Activated T-cell treated with anti-CD3 and anti-CD28 coated beads, Interleukin-2, amount 50 U/mL, for 48 hours (primary cell): ENCODE measurements at regions not wholly inside any gene's neighbourhood (a gene's known extent, or its start where the extent isn't known, plus 50 kb on each side); places are given as distances from the start of the nearest gene placed in this dataset.
"Not testable (repeated sequence)": the region's sequence is repeated elsewhere in the genome, so short reads cannot be mapped to it uniquely, and the experiment has no call there.

Experiments
- DNase-seq, 2 experiments: peaks; one replicate each; pipeline ENCODE4 v3.0.0-alpha.2; 2020

GRCh38 chr15:81899730-81900129 is 146.1 kb downstream of the MEX3B start:
- DNase-seq: no peak

DNA sequence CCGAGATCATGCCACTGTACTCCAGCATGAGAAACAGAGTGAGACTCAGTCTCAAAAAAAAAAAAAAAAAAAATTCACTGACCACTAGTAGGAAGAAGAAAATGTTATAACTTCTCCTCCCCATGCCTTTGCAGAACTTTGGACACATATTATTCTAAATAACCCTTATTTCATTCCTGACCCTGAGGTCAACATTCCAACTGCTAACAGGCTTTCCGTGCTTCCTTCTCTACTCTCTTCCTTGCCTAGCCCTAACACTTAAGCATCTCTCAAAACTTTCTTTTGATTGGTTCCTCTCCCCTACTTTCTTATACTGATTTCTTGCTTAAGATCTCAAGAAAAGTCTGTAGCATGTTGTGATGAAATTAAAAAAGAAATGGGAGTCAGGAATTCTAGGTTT is 146.8 kb downstream of the MEX3B start:
- no peak for DNase-seq

- DNase-seq: no peak
These were observed 148.7 kb downstream of the MEX3B start for GRCh38 chr15:81897057-81897677.

- DNase-seq: no peak
These were observed 149.5 kb downstream of the MEX3B start for GRCh38 chr15:81896356-81896755.

- no peak for DNase-seq
These were observed 150.1 kb downstream of the MEX3B start for GRCh38 chr15:81895723-81896122.

DNA sequence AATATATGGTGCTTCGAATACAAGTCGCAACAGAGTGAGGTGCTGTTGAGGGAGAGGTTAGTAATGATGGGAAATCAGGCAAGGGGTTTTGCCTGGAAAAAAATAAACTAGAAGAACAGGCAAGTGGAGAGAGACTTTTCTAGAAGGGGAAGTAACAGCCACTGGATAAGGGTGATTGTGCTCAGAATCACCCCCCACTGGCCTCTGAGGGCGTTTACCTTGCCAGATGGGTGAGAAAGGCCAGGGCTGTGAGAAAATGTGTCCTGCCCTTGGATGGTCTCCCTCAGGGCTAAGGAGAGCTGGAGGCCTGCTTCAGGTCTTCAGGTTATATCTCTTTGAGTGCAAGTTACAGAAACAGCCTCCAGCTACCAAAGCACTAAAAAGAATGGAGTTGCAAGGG is 151.8 kb downstream of the MEX3B start:
- no peak for DNase-seq

- no peak for DNase-seq
These were observed 152.5 kb downstream of the MEX3B start for GRCh38 chr15:81893182-81893835.

DNA sequence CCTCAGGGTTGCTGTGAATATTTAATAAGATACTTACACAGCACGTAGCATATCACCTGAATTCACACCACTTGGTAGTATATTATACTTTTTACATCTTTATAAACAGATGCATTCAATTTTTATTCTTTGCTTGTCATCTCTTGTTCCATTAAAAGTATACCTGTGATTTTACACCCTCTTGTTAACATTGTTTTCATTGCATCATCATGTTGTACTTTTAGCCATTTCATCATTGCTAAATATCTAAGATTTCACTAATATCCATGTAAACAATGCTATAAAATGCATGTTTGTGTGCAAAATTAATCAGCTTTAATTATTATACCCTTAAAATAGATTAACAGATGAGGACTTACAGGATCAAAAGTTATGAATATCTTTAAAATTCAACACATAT is 155.3 kb downstream of the MEX3B start:
- DNase-seq: no peak

DNA sequence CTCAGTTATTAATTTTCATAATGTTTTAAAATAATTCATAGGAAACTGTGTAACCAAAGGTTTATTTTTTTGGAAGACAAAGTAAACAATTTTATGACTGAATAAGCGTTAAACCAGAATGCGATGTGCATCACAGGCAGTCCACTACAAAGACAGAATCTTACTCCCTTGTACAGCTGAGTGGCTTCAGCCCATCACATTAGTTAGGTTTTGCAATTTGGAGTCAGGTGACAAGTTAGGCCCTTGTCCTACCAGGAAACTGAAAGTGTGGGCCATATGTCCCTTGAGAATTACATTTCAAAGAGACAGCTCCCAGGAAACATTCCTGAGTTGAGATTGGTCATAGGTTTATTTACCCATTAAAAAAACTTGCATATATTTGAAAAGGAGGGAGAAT is 156.3 kb downstream of the MEX3B start:
- no peak for DNase-seq

- DNase-seq: no peak
These were observed 156.9 kb downstream of the MEX3B start for GRCh38 chr15:81888748-81889484.

DNA sequence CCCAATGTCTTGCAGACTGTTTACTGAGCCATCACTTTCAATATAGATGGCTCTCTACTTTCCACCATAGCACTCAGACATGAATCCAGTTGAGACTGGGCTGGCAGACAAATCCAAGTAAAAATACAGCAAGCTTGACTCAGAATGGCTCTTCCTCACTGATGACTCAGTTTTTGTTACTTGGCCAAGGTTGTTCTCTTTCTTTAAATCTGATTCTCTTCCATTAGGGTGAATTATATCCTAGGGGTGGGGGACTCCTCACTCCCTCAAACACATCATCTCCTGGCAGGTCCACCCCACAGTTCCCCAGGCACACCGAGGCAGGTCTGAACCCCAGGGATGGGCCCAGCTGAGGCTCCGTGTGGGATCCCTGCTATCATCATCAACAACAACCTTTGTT is 157.9 kb downstream of the MEX3B start:
- no peak for DNase-seq

GRCh38 chr15:81887188-81887587 is 158.6 kb downstream of the MEX3B start:
- not testable (repeated sequence) for DNase-seq

DNA sequence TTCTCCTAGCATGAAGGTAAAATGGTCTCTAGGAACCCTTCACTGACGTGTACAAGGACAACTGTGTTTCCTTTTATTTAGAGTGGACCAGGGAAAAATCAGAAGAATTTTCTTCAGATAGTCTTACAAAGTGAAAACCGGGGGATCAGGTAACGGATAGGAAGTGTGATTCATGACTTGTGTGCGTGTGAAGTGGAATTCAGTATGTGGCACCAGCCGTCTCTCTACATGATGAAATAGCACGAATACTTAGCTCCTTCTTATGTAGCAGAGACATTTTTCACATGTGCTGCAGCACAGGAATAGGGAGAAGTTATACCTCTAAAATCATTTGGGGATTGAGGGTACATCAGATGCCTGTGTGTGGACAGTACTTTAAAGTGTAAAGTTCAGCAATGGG is 159.2 kb downstream of the MEX3B start:
- DNase-seq: no peak

- no peak for DNase-seq
These were observed 159.7 kb downstream of the MEX3B start for GRCh38 chr15:81886080-81886479.

DNA sequence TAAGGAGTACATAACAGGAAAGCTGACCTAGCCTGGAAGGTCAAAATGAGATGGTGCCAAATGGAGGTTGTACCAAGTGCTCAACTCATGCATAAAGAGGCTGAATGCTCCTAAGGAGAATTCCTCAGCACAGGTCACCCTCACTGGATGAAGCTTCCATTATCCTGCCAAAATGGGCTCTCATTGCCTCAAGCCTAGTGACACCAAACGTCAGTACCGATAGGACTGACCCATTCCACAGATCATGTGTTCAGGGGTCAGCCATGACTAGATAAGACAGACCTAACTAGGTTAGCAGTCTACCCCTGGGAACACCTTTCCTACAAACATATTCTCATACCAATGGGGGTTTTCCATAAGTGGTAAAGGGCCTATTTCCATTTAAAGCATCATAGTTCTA is 160.7 kb downstream of the MEX3B start:
- DNase-seq: no peak

GRCh38 chr15:81882504-81882903 is 163.3 kb downstream of the MEX3B start:
- DNase-seq: no peak

- DNase-seq: no peak
These were observed 165.0 kb downstream of the MEX3B start for GRCh38 chr15:81880833-81881232.

GRCh38 chr15:81880314-81880713 is 165.5 kb downstream of the MEX3B start:
- DNase-seq: no peak

DNA sequence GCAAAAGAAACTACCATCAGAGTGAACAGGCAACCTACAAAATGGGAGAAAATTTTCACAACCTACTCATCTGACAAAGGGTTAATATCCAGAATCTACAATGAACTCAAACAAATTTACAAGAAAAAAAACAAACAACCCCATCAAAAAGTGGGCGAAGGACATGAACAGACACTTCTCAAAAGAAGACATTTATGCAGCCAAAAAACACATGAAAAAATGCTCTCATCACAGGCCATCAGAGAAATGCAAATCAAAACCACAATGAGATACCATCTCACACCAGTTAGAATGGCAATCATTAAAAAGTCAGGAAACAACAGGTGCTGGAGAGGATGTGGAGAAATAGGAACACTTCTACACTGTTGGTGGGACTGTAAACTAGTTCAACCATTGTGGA is 170.1 kb downstream of the MEX3B start:
- not testable (repeated sequence) for DNase-seq

DNA sequence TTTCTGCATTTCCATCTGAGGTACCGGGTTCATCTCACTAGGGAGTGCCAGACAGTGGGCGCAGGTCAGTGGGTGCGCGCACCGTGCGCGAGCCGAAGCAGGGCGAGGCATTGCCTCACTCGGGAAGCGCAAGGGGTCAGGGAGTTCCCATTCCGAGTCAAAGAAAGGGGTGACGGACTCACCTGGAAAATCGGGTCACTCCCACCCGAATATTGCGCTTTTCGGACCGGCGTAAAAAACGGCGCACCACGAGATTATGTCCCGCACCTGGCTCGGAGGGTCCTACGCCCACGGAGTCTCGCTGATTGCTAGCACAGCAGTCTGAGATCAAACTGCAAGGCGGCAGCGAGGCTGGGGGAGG is 175.1 kb downstream of the MEX3B start:
- DNase-seq: not testable (repeated sequence)

DNA sequence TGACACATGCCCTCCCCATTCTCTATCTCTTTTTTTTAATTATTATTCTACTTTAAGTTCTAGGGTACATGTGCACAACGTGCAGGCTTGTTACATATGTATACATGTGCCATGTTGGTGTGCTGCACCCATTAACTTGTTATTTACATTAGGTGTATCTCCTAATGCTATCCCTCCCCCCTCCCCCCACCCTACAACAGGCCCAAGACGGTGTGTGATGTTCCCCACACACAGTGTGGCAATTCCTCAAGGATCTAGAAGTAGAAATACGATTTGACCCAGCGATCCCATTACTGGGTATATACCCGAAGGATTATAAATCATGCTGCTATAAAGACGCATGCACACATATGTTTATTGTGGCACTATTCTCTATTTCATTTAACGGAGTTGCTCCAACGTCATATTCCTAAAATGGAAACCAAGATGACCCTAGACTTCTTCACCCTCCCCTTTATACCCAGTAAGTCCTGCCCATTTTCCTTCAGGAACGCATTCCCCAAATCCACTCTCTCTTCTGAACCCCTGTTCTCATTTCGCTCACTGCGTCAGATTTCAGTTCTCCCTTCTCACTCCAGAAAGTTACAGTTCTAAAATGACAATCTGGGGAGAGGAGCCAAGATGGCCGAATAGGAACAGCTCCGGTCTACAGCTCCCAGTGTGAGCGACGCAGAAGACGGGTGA is 175.6 kb downstream of the MEX3B start:
- DNase-seq: not testable (repeated sequence)

GRCh38 chr15:81869161-81869954 is 176.5 kb downstream of the MEX3B start:
- DNase-seq: no peak
